ENCODE measurements at regions not wholly inside any gene's neighbourhood (a gene's known extent, or its start where the extent isn't known, plus 50 kb on each side); places are given as distances from the start of the nearest gene placed in this dataset.

DNA sequence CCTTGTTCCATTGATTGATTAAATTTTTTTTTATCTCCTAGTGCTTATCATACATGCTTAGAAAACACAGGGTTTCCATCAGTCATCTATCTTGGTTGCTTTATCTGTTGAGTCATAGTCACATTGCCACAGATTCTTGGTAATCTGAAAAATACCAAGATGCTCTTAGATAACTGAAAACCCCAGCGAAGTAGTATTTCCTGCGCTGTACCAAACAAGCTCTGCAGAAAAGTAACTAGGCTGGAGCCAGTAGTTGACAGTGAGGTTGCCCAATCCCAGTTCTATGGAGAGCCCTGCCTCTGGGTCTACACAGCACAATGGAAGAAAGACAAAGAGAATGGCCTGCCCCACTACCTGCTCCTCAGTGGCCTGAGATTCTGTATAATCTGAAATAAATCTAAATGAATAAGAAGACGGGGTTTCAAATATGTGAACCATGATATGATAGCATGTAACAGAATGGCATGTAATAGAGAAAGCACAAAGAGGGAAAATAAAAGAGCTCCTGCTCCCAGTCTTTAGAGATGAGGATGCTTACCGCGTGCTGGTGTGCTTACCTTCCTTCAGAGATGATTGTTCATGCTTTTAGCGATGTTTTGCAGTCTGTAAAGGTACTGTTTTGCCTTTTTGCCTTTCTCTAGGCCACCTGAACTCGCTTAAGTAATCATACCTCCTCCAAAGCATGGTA, 55.3 kb upstream of the RAPGEF2 start:
- TF ChIP-seq, protein P1, sequence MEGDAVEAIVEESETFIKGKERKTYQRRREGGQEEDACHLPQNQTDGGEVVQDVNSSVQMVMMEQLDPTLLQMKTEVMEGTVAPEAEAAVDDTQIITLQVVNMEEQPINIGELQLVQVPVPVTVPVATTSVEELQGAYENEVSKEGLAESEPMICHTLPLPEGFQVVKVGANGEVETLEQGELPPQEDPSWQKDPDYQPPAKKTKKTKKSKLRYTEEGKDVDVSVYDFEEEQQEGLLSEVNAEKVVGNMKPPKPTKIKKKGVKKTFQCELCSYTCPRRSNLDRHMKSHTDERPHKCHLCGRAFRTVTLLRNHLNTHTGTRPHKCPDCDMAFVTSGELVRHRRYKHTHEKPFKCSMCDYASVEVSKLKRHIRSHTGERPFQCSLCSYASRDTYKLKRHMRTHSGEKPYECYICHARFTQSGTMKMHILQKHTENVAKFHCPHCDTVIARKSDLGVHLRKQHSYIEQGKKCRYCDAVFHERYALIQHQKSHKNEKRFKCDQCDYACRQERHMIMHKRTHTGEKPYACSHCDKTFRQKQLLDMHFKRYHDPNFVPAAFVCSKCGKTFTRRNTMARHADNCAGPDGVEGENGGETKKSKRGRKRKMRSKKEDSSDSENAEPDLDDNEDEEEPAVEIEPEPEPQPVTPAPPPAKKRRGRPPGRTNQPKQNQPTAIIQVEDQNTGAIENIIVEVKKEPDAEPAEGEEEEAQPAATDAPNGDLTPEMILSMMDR (conservative IDR thresholded peaks at IDR 0.05; ENCODE audit: low read depth, low read length) = no peak
- no peak for TF ChIP-seq EZH2 (IDR thresholded peaks at IDR 0.05; ENCODE audit: low read length, unreplicated experiment)

Measured in PC-3 (cell line).